Mucosa of descending colon (tissue), 3 donors: ENCODE measurements at regions not wholly inside any gene's neighbourhood (a gene's known extent, or its start where the extent isn't known, plus 50 kb on each side); places are given as distances from the start of the nearest gene placed in this dataset.

Source experiments
- ATAC-seq: fragments of 200-7000 bp; cut with Tn5 transposase; one replicate; pipeline ENCODE4 v1.9.1; 2020; ENCODE audit warnings: mild to moderate bottlenecking, moderate library complexity
- DNase-seq, 3 donors: peaks; one replicate each; pipeline ENCODE4 v3.0.0-alpha.2; 2020
- H3K36me3 ChIP-seq: fragments of 200-600 bp; one replicate; pipeline ENCODE4 v1.8.0; 2021; ENCODE audit warnings: low read depth, mild to moderate bottlenecking
- H3K4me1 ChIP-seq: fragments of 200-600 bp; one replicate; pipeline ENCODE4 v1.8.0; 2021; ENCODE audit warnings: low read depth, mild to moderate bottlenecking
- H3K4me3 ChIP-seq: fragments of 200-600 bp; one replicate; pipeline ENCODE4 v1.8.0; 2021; ENCODE audit warnings: mild to moderate bottlenecking
- H3K9me3 ChIP-seq: fragments of 200-600 bp; one replicate; pipeline ENCODE4 v1.8.0; 2021; ENCODE audit warnings: mild to moderate bottlenecking
- CTCF ChIP-seq: fragments of 200-600 bp; IDR thresholded peaks from one replicate; pipeline ENCODE4 v1.8.0; 2022; ENCODE audit warnings: antibody characterized with exemption, mild to moderate bottlenecking
- intact Hi-C, 2 donors: fragments of 100-400 bp; cut with DNase I in 1 of 2; cut with micrococcal nuclease in 1 of 2; formaldehyde crosslinking; loops; one replicate each; pipeline versions ENCODE4 v1.11.0 to v1.11.1; 2022; cut with DNase I, micrococcal nuclease
- donor health status: DM: no; HTN: no; CAD: no; lungs with moderate emphysema.
- donor health status: DM: no; HTN: no; CAD: no.
- donor health status: DM: no; HTN: yes; CAD: no.

DNA sequence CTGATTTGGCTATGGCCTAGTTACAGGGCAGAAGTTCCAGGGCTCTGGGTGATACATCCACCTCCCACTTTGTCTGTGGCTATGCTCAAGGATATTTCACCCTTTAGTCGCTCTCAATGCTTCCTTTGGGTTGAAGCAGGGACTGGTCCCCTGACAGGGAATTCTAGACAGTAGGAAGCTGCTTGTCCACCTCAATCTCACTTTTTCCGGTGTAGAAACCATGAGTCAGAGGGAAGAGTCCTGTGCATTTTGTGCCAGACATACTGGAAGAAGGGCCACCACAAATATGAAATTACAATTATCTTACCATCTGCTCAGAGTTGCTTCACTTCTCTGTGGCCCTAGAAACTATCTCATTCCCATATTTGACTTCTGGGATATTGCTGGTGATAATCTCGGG is 413.7 kb upstream of the FAT3 start:
- no peak for TF ChIP-seq CTCF
- no peaks in the 10 kb centered on the region for H3K9me3 ChIP-seq
- H3K4me1 ChIP-seq = no peaks in the 10 kb centered on the region
- no peaks in the 10 kb centered on the region for H3K36me3 ChIP-seq
- DNase-seq = no peak
- no peak overlapping the region for H3K4me3 ChIP-seq
- ATAC-seq = no peak
- intact Hi-C loops = no loop called here

DNA sequence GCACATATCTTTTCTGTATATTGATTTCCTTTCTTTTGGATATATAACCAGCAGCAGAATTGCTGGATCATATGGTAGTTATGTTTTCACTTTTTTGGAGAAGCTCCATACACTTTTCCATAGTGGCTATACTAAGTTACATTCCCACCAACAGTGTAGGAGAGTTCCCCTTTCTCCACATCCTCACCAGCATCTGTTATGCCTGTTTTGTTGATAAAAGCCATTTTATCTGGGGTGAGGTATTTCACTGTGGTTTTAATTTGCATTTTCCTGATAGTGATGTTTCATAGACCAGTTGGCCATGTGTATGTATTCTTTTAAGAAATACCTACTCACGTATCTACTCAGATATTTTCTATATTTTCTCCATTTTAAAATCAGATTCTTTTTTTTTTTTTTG is 419.3 kb upstream of the FAT3 start:
- H3K4me3 ChIP-seq = no peak overlapping the region
- ATAC-seq = no peak
- H3K36me3 ChIP-seq = no peaks in the 10 kb centered on the region
- H3K4me1 ChIP-seq = no peaks in the 10 kb centered on the region
- intact Hi-C loops = no loop called here
- DNase-seq = no peak
- no peak for TF ChIP-seq CTCF
- H3K9me3 ChIP-seq = no peaks in the 10 kb centered on the region

DNA sequence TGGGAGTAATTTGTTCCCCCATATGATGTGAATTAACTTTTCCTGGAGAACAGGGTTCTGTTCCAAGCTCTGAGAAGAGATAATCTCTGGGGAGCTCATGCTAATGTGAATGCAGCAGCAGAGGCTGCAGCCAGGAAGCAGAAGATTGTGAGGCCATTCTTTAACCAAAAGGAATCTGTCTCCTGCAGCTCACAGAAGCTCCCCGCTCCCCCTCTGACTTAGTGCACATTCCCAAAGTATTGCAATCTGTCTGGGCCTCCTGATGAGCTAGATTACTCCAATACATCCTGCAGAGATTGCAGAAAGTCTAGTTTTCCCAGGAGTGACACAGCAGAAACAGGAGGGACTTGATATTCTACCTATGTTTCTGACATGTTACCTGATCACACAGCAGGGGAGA is 420.6 kb upstream of the FAT3 start:
- Histone ChIP-seq H3K4me1 (no peaks in the 10 kb centered on the region), H3K4me3 (no peak overlapping the region), H3K36me3 (no peaks in the 10 kb centered on the region), H3K9me3 (no peaks in the 10 kb centered on the region)
- intact Hi-C loops = no loop called here
- no peak for TF ChIP-seq CTCF
- DNase-seq = no peak
- no peak for ATAC-seq

DNA sequence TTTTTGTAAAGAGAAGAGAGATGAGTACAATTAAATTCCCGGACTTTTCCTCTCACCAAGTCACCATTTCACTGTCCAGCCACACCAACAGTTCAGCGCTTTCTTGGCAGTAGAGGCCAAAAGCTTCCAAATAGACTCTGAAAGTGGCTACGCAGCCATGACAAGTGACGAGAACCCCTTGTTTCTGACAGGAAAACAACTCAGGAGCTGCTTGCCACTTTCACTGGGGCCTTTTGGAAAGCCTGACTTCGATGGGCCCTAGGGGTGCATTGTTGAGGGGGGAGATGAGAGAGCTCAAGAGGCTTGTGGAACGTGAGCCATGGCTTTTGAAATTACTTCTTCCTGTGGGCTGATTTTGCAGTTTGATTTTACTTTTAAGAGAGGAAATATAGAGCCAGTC is 422.1 kb upstream of the FAT3 start:
- ATAC-seq (no peak), DNase-seq (no peak)
- intact Hi-C loops = no loop called here
- H3K9me3 ChIP-seq = no peaks in the 10 kb centered on the region
- H3K4me1 ChIP-seq = no peaks in the 10 kb centered on the region
- no peak overlapping the region for H3K4me3 ChIP-seq
- no peak for TF ChIP-seq CTCF
- no peaks in the 10 kb centered on the region for H3K36me3 ChIP-seq

DNA sequence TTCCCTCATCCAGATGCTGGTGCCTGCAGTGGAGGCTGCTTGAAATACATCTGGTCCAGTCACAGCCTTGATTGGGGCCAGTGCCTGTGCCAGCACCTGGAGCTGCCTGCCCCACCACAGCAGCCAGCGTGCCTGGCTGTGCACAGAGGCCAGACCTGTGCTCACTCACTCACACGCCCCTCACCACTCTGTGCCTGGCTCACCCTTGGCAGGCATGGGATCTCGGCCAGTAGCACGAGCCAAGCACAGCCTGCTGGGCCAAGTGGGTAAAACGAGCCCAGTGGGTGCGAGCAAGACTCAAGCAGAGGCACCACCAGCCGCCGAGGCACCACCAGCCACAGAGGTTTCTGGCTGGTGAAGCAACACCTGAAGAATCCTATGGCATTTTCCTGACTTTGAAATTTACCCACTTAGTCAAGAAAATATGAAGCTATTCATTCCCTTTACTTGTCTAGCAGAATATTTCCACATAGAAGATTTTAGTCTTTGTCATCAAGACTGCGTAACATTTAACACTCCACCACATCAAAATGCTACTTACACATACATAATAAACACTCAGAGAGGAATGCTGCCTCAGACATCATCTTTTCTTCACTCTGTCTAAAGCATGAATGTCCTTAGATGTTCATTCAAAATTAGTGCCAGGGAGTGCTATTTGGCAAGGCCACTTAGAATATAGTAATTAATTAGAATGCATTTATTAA is 424.3 kb upstream of the FAT3 start:
- no peaks in the 10 kb centered on the region for H3K36me3 ChIP-seq
- H3K4me1 ChIP-seq = no peaks in the 10 kb centered on the region
- DNase-seq (no peak), ATAC-seq (no peak)
- no peak overlapping the region for H3K4me3 ChIP-seq
- H3K9me3 ChIP-seq = no peaks in the 10 kb centered on the region
- TF ChIP-seq CTCF = no peak
- intact Hi-C loops = no loop called here

- DNase-seq (no peak), ATAC-seq (no peak)
- H3K9me3 ChIP-seq = no peaks in the 10 kb centered on the region
- H3K36me3 ChIP-seq = no peaks in the 10 kb centered on the region
- TF ChIP-seq CTCF = no peak
- no peak overlapping the region for H3K4me3 ChIP-seq
- intact Hi-C loops = no loop called here
- no peaks in the 10 kb centered on the region for H3K4me1 ChIP-seq
Observed at GRCh38 chr11:91798240-91798639, 426.4 kb upstream of the FAT3 start.
